A549 (cell line): ENCODE measurements at regions not wholly inside any gene's neighbourhood (a gene's known extent, or its start where the extent isn't known, plus 50 kb on each side); places are given as distances from the start of the nearest gene placed in this dataset.

Source experiments
- ATAC-seq, 2 experiments: fragments of 200-7000 bp in 1 of 2; fragments of >200 bp in 1 of 2; cut with Nextera tagmentation in 1 of 2; cut with Tn5 transposase in 1 of 2; 3 replicates each; pipeline versions ENCODE4 v1.8.0 to v1.9.1; 2018 to 2020; ENCODE audit warnings: mild to moderate bottlenecking in 1 of 2, moderate library complexity in 1 of 2
- CTCF ChIA-PET: fragments of 300-600 bp; sonication (Branson Sonifier 250); formaldehyde crosslinking; extraction: SDS; loops from one replicate; lab custom pipeline; 2021; ENCODE audit warnings: antibody characterized with exemption, inconsistent platforms; lab: Yijun Ruan, JAX
- POLR2A ChIA-PET: fragments of 350-600 bp; formaldehyde crosslinking; extraction: SDS; loops from one replicate; lab custom pipeline; 2021; ENCODE audit warnings: antibody characterized with exemption, inconsistent platforms; lab: Yijun Ruan, JAX
- DNase-seq, 2 experiments: peaks; one replicate each; pipeline versions ENCODE4 v3.0.0 to v3.0.0-alpha.2; 2011 to 2016; ENCODE audit warnings: low read depth in 1 of 2, low spot score in 1 of 2
- FAIRE-seq: peaks from 2 replicates; lab custom pipeline; 2011; peaks lifted over from hg19 to GRCh38; lab: Jason Lieb, UNC
- H3K27ac ChIP-seq, 2 experiments: fragments of >200 bp; sonication (Bioruptor Twin); formaldehyde crosslinking; 3 replicates each; pipeline ENCODE4 v1.5.1; 2016 to 2017
- H3K4me1 ChIP-seq: fragments of >200 bp; sonication (Bioruptor Twin); formaldehyde crosslinking; 3 replicates; pipeline ENCODE4 v1.6.1; 2016
- H3K4me2 ChIP-seq: fragments of >200 bp; sonication (Bioruptor Twin); formaldehyde crosslinking; 3 replicates; pipeline ENCODE4 v1.6.1; 2016
- H3K4me3 ChIP-seq: fragments of >200 bp; sonication (Bioruptor Twin); formaldehyde crosslinking; 3 replicates; pipeline ENCODE4 v1.5.1; 2016
- H3K9me3 ChIP-seq: fragments of >200 bp; sonication (Bioruptor Twin); formaldehyde crosslinking; 3 replicates; pipeline ENCODE4 v1.6.1; 2016
- BHLHE40 ChIP-seq: IDR thresholded peaks from 2 replicates; pipeline ENCODE4 v1.6.1; 2012; ENCODE audit warnings: low read depth, low read length, inconsistent platforms
- CBX2 ChIP-seq: fragments of 200-600 bp; sonication (generic); IDR thresholded peaks from 2 replicates; pipeline ENCODE4 v1.6.1; 2016; ENCODE audit warnings: low read depth, mild to moderate bottlenecking, borderline replicate concordance
- CEBPB ChIP-seq, 2 experiments: fragments of >200 bp in 1 of 2; sonication (Bioruptor Twin) in 1 of 2; formaldehyde crosslinking in 1 of 2; IDR thresholded peaks; 2 replicates each; pipeline ENCODE4 v1.6.1; 2012 to 2016
- CTCF ChIP-seq: fragments of >200 bp; sonication (Bioruptor Twin); formaldehyde crosslinking; IDR thresholded peaks from 3 replicates; pipeline ENCODE4 v1.5.1; 2016
- E2F6 ChIP-seq: IDR thresholded peaks from 2 replicates; pipeline ENCODE4 v1.6.1; 2012; ENCODE audit warnings: low read depth, borderline replicate concordance
- EHF ChIP-seq: fragments of 250-450 bp; sonication (Bioruptor Pico); IDR thresholded peaks from 2 replicates; pipeline ENCODE4 v1.5.0; 2020; ENCODE audit warnings: mild to moderate bottlenecking
- EP300 ChIP-seq, 2 experiments: fragments of >200 bp; sonication (Bioruptor Twin); formaldehyde crosslinking; IDR thresholded peaks; 2 replicates in 1 of 2; 3 replicates in 1 of 2; pipeline ENCODE4 v1.6.1; 2016 to 2017
- ESRRA ChIP-seq: fragments of 150-350 bp; IDR thresholded peaks from 2 replicates; pipeline ENCODE4 v1.6.1; 2014; ENCODE audit warnings: mild to moderate bottlenecking, low read length, borderline replicate concordance
- FOSB ChIP-seq: fragments of 250-450 bp; sonication (Bioruptor Pico); IDR thresholded peaks from 2 replicates; pipeline ENCODE4 v1.5.0; 2020; ENCODE audit warnings: mild to moderate bottlenecking, moderate library complexity
- FOXS1 ChIP-seq: fragments of 250-450 bp; sonication (Bioruptor Pico); IDR thresholded peaks from 2 replicates; pipeline ENCODE4 v1.5.0; 2020; ENCODE audit warnings: mild to moderate bottlenecking, moderate library complexity
- KDM1A ChIP-seq: fragments of 200-600 bp; sonication (generic); IDR thresholded peaks from 2 replicates; pipeline ENCODE4 v1.6.1; 2016; ENCODE audit warnings: low read depth, mild to moderate bottlenecking
- KDM5A ChIP-seq: fragments of 200-600 bp; sonication (generic); IDR thresholded peaks from 2 replicates; pipeline ENCODE4 v1.6.1; 2016; ENCODE audit warnings: antibody characterized with exemption, mild to moderate bottlenecking
- MAX ChIP-seq: IDR thresholded peaks from 2 replicates; pipeline ENCODE4 v1.6.1; 2012
- RAD21 ChIP-seq, 2 experiments: fragments of >200 bp in 1 of 2; sonication (Bioruptor Twin) in 1 of 2; formaldehyde crosslinking in 1 of 2; IDR thresholded peaks in 1 of 2; conservative IDR thresholded peaks in 1 of 2; 2 replicates in 1 of 2; 3 replicates in 1 of 2; pipeline ENCODE4 v1.6.1; 2012 to 2018; ENCODE audit warnings: inconsistent platforms in 1 of 2
- RARB ChIP-seq: fragments of 250-450 bp; sonication (Bioruptor Pico); IDR thresholded peaks from 2 replicates; pipeline ENCODE4 v1.8.0; 2021; ENCODE audit warnings: mild to moderate bottlenecking, moderate library complexity
- RFX5 ChIP-seq: fragments of 450-650 bp; IDR thresholded peaks from 2 replicates; pipeline ENCODE4 v1.7.1; 2014; ENCODE audit warnings: antibody characterized with exemption, mild to moderate bottlenecking, moderate library complexity
- TFCP2L1 ChIP-seq: fragments of 250-450 bp; sonication (Bioruptor Pico); IDR thresholded peaks from 2 replicates; pipeline ENCODE4 v1.5.0; 2021; ENCODE audit warnings: mild to moderate bottlenecking
- TP53 ChIP-seq: fragments of 250-450 bp; sonication (Bioruptor Pico); IDR thresholded peaks from 2 replicates; pipeline ENCODE4 v1.5.0; 2021; ENCODE audit warnings: mild to moderate bottlenecking, moderate library complexity
- ZC3H11A ChIP-seq: fragments of 450-650 bp; IDR thresholded peaks from 2 replicates; pipeline ENCODE4 v1.6.1; 2014; ENCODE audit warnings: antibody characterized with exemption, mild to moderate bottlenecking
- ZNF302 ChIP-seq: fragments of 250-450 bp; sonication (Bioruptor Pico); IDR thresholded peaks from 2 replicates; pipeline ENCODE4 v1.9.0; 2021; ENCODE audit warnings: inconsistent platforms, mild to moderate bottlenecking, moderate library complexity
- ZSCAN20 ChIP-seq: fragments of 250-450 bp; sonication (Bioruptor Pico); IDR thresholded peaks from 2 replicates; pipeline ENCODE4 v1.8.0; 2022; ENCODE audit warnings: mild to moderate bottlenecking, moderate library complexity
- WGBS: methylation state at CpG from one replicate; pipeline ENCODE4 v1.1.6; 2017; ENCODE audit errors: missing lambda C conversion rate; 5-methylcytosine and 5-hydroxymethylcytosine counted together
- TF ChIP-seq, protein P1 (sequence below): fragments of >200 bp; sonication (Bioruptor Twin); formaldehyde crosslinking; IDR thresholded peaks from 2 replicates; pipeline ENCODE4 v1.6.1; 2016
- TF ChIP-seq, protein P2 (sequence below): fragments of 250-450 bp; sonication (Bioruptor Pico); IDR thresholded peaks from 2 replicates; pipeline ENCODE4 v1.5.0; 2020; ENCODE audit warnings: low read depth, mild to moderate bottlenecking, moderate library complexity
- TF ChIP-seq, protein P3 (sequence below): fragments of 450-650 bp; IDR thresholded peaks from 2 replicates; pipeline ENCODE4 v1.6.1; 2014; ENCODE audit warnings: antibody characterized with exemption
- TF ChIP-seq, protein P4 (sequence below): IDR thresholded peaks from 2 replicates; pipeline ENCODE4 v1.6.1; 2012

GRCh38 chr4:96194993-96195392, 355.1 kb downstream of the PDHA2 start:
- CTCF ChIA-PET, result interaction anchor here (0.6 kb wide), 1 partner anchor 110 kb away, joined by 3 read pairs; no protein-coding TSS in a partner anchor

DNA sequence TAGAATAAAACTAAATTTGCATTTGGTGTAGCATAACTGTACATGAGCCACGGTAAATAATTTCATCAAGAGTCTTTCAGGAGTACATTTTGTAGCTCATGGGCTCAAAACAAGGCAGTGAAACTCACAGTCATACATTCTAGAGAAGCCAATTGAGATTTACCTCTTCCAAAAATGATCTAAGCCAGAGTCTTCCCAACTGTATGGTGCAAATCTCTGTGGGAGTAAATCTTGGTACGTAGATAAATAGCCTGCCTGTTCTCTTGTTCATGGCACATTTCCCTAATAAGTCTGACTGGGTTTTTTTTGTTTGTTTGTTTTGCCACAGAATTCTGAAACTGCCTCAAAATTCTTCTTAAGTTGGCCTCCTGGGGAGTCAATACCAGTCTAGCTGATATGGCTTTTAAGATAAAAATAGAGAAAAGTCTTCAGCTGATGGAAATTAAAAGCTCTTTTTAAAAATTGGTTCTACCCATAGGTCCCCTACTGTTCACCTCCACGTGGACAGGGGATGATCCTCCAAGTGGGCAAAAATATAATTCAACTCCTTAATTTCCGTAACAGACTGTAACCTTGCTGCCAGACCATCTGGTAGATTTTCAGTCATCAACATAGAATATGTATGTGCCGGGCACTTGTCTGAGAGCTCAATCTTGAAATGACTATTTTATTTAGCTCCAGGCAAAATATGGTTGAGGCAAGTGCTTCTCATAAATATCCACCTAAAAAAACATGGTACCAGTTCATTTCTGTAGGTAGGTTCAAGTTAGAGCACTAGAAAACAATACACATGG, 365.4 kb downstream of the PDHA2 start:
- WGBS, result 11% methylated on average over 5 of the region's 5 CpGs
- H3K9me3 ChIP-seq, result no peaks in the 10 kb centered on the region
- H3K4me1 ChIP-seq, result no peaks in the 10 kb centered on the region
- ATAC-seq (no peak), DNase-seq (no peak), FAIRE-seq (no peak)
- no peak overlapping the region for H3K4me2 ChIP-seq
- no peak for TF ChIP-seq CEBPB (IDR thresholded peaks at IDR 0.05)
- no peak for TF ChIP-seq KDM1A
- TF ChIP-seq, protein P1, sequence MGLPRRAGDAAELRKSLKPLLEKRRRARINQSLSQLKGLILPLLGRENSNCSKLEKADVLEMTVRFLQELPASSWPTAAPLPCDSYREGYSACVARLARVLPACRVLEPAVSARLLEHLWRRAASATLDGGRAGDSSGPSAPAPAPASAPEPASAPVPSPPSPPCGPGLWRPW, result no peak
- TF ChIP-seq, protein P2, sequence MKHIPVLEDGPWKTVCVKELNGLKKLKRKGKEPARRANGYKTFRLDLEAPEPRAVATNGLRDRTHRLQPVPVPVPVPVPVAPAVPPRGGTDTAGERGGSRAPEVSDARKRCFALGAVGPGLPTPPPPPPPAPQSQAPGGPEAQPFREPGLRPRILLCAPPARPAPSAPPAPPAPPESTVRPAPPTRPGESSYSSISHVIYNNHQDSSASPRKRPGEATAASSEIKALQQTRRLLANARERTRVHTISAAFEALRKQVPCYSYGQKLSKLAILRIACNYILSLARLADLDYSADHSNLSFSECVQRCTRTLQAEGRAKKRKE (CRISPR knock-in tag), result no peak
- TF ChIP-seq KDM5A, result no peak
- no peak for TF ChIP-seq MAX
- TF ChIP-seq, protein P3, sequence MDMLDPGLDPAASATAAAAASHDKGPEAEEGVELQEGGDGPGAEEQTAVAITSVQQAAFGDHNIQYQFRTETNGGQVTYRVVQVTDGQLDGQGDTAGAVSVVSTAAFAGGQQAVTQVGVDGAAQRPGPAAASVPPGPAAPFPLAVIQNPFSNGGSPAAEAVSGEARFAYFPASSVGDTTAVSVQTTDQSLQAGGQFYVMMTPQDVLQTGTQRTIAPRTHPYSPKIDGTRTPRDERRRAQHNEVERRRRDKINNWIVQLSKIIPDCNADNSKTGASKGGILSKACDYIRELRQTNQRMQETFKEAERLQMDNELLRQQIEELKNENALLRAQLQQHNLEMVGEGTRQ, result no peak
- no peak for TF ChIP-seq CBX2
- TF ChIP-seq ZNF302 (CRISPR knock-in tag), result no peak
- no peak for TF ChIP-seq ZSCAN20 (CRISPR knock-in tag)
- TF ChIP-seq RAD21 (conservative IDR thresholded peaks at IDR 0.05 in 1 of 2, IDR thresholded peaks at IDR 0.05 in 1 of 2), result no peak
- TF ChIP-seq, protein P4, sequence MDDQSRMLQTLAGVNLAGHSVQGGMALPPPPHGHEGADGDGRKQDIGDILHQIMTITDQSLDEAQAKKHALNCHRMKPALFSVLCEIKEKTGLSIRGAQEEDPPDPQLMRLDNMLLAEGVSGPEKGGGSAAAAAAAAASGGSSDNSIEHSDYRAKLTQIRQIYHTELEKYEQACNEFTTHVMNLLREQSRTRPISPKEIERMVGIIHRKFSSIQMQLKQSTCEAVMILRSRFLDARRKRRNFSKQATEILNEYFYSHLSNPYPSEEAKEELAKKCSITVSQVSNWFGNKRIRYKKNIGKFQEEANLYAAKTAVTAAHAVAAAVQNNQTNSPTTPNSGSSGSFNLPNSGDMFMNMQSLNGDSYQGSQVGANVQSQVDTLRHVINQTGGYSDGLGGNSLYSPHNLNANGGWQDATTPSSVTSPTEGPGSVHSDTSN, result no peak
- TF ChIP-seq FOXS1 (CRISPR knock-in tag), result no peak
- TF ChIP-seq EHF (CRISPR knock-in tag), result no peak
- TF ChIP-seq ZC3H11A, result no peak
- TF ChIP-seq TFCP2L1, result no peak
- ChIA-PET CTCF (no interaction called here), POLR2A (no interaction called here)
- H3K4me3 ChIP-seq, result no peak overlapping the region
- no peak overlapping the region for H3K27ac ChIP-seq

More at GRCh38 chr4:96194993-96195392, 355.1 kb downstream of the PDHA2 start:
- Histone ChIP-seq H3K4me3 (no peak overlapping the region), H3K27ac (no peak overlapping the region), H3K4me1 (no peaks in the 10 kb centered on the region), H3K4me2 (no peak overlapping the region), H3K9me3 (no peaks in the 10 kb centered on the region)
- TF ChIP-seq CEBPB (IDR thresholded peaks at IDR 0.05) (no peak), RARB (CRISPR knock-in tag) (no peak), CTCF (no peak)
- 0% methylated on average over 1 of the region's 1 CpG for WGBS
- ATAC-seq (no peak), FAIRE-seq (no peak), DNase-seq (no peak)
- POLR2A ChIA-PET, result no interaction called here

DNA sequence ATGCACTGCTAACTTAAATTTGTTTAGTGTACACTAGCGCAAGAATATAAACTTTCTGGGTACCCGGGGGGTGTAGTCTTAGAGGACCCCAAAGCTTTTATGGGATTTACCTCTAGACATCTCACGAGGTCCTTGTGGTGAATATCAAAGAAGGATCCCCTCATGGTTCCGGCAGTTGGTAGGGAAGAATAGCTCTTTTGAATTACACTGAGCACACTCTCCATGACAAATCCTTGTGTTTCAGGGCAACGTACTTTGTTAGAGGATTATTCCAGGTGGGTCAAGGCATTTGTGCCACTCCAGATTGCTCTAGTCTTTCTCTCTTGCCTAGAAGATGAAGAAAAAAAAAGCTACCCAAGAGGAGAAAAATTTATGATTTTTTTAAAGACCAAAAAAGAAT, 387.6 kb downstream of the PDHA2 start:
- Histone ChIP-seq H3K27ac (no peak overlapping the region), H3K4me3 (no peak overlapping the region), H3K4me1 (no peaks in the 10 kb centered on the region), H3K4me2 (no peak overlapping the region), H3K9me3 (no peaks in the 10 kb centered on the region)
- ChIA-PET POLR2A (no interaction called here), CTCF (no interaction called here)
- FAIRE-seq, result no peak
- 45% methylated on average over 5 of the region's 5 CpGs for WGBS
- no peak for DNase-seq
- no peak for ATAC-seq
- no peak for TF ChIP-seq FOSB
- TF ChIP-seq TP53, result no peak
- no peak for TF ChIP-seq EP300 (IDR thresholded peaks at IDR 0.05)
- TF ChIP-seq ESRRA, result no peak
- TF ChIP-seq RFX5, result no peak
- TF ChIP-seq E2F6, result no peak
- no peak for TF ChIP-seq CBX2
- TF ChIP-seq EHF (CRISPR knock-in tag), result no peak
- no peak for TF ChIP-seq FOXS1 (CRISPR knock-in tag)
- TF ChIP-seq BHLHE40, result no peak
- TF ChIP-seq, protein P4, result no peak
